ENCODE measurements at regions not wholly inside any gene's neighbourhood (a gene's known extent, or its start where the extent isn't known, plus 50 kb on each side); places are given as distances from the start of the nearest gene placed in this dataset.

DNA sequence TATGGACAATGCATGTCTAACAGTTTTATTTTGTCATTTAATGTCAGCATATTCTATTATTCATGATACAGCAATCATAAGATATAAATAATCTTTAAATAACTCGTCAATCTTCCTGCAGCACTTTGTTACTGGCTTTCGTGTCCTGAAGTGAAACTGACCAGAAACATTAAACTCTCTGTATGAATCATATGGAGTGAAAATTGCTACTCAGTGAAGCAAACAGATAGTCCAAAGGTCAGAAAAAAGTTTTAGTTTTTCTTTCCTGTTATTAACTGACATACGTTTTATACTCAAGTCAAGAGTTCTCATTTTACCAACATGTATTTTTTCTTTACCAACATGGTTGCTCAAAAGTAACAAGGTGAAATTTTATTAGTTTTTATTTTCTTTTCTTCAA lies 106.8 kb upstream of the GALNT5 start:
- no peak overlapping the region for H3K27ac ChIP-seq (ENCODE audit: low read depth in 1 of 2, low read length in 1 of 2)
- DNase-seq, result no peak
- H3K9ac ChIP-seq (ENCODE audit: insufficient read depth in 1 of 2, low read length in 2 of 2), result no peak overlapping the region
- peaks cover 0 to 18% (median 0%) of the 10 kb centered on the region in 5 donors for H3K4me1 ChIP-seq (ENCODE audit: control insufficient read depth in 5 of 5, insufficient read depth in 5 of 5, low read length in 5 of 5)
- no peak for ATAC-seq (ENCODE audit: insufficient read depth, low FRiP score)
- no peaks in the 10 kb centered on the region for H3K36me3 ChIP-seq (ENCODE audit: control insufficient read depth in 4 of 4, insufficient read depth in 4 of 4, low read length in 4 of 4)
- H3K9me3 ChIP-seq (ENCODE audit: control insufficient read depth in 4 of 4, insufficient read depth in 3 of 4, low read length in 3 of 4), result no peaks in the 10 kb centered on the region
- TF ChIP-seq, protein P1, sequence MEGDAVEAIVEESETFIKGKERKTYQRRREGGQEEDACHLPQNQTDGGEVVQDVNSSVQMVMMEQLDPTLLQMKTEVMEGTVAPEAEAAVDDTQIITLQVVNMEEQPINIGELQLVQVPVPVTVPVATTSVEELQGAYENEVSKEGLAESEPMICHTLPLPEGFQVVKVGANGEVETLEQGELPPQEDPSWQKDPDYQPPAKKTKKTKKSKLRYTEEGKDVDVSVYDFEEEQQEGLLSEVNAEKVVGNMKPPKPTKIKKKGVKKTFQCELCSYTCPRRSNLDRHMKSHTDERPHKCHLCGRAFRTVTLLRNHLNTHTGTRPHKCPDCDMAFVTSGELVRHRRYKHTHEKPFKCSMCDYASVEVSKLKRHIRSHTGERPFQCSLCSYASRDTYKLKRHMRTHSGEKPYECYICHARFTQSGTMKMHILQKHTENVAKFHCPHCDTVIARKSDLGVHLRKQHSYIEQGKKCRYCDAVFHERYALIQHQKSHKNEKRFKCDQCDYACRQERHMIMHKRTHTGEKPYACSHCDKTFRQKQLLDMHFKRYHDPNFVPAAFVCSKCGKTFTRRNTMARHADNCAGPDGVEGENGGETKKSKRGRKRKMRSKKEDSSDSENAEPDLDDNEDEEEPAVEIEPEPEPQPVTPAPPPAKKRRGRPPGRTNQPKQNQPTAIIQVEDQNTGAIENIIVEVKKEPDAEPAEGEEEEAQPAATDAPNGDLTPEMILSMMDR (IDR thresholded peaks at IDR 0.05; ENCODE audit: control extremely low read depth, extremely low read depth), result no peak
- H3K4me3 ChIP-seq, result no peak overlapping the region
- H3K27me3 ChIP-seq (ENCODE audit: control insufficient read depth in 3 of 3, insufficient read depth in 3 of 3, low read length in 2 of 3), result no peaks in the 10 kb centered on the region
- WGBS, 2 donors, result 78% methylated on average over 3 of the region's 3 CpGs

DNA sequence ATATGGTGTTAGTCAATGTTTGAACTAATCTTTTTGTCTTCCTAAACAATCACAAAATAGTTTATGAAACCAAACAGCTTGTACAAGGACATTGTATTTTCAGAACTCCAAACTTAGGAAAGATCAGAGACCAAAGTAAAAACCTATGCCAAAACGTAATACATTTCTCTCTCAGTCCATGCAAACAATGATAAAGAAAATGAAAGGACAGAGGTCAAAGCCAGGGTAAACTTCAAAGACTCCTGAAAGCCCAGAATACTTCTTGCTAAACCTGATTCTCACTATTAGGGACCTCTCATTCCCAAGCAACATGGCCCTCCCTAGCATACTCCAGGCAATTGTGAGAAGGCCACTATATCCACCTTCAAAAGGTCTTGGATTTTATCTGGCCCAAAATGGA lies 105.1 kb upstream of the GALNT5 start:
- H3K9ac ChIP-seq (ENCODE audit: insufficient read depth in 1 of 2, low read length in 2 of 2), result no peak overlapping the region
- TF ChIP-seq, protein P1 (IDR thresholded peaks at IDR 0.05; ENCODE audit: control extremely low read depth, extremely low read depth), result no peak
- ATAC-seq (ENCODE audit: insufficient read depth, low FRiP score) (no peak), DNase-seq (no peak)
- H3K4me1 ChIP-seq (ENCODE audit: control insufficient read depth in 5 of 5, insufficient read depth in 5 of 5, low read length in 5 of 5), result peaks cover 0 to 15% (median 0%) of the 10 kb centered on the region in 5 donors
- 34 to 59% methylated on average over 1 of the region's 1 CpG for WGBS, 2 donors
- no peak overlapping the region for H3K27ac ChIP-seq (ENCODE audit: low read depth in 1 of 2, low read length in 1 of 2)
- H3K9me3 ChIP-seq (ENCODE audit: control insufficient read depth in 4 of 4, insufficient read depth in 3 of 4, low read length in 3 of 4), result no peaks in the 10 kb centered on the region
- H3K27me3 ChIP-seq (ENCODE audit: control insufficient read depth in 3 of 3, insufficient read depth in 3 of 3, low read length in 2 of 3), result no peaks in the 10 kb centered on the region
- no peak overlapping the region for H3K4me3 ChIP-seq
- no peaks in the 10 kb centered on the region for H3K36me3 ChIP-seq (ENCODE audit: control insufficient read depth in 4 of 4, insufficient read depth in 4 of 4, low read length in 4 of 4)

DNA sequence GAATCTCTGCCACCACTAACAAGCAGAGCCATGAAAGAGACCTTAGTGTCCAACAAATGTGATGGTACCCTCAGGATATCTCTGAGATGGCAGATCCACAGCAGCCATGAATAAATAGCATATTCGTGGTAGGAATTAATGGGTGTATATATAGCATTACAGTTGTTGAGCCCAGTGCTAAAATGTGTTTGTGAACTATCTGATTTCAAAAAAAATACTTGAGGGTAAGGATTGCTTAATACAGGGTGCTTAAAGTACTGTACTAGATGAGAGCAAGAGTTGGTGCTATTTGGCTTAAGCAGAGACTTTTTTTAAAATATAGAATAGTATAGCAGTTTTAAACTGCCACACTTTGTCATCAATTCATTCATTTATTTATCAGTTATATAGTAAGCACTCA lies 101.5 kb upstream of the GALNT5 start:
- Histone ChIP-seq H3K9me3 (ENCODE audit: control insufficient read depth in 4 of 4, insufficient read depth in 3 of 4, low read length in 3 of 4) (no peaks in the 10 kb centered on the region), H3K27me3 (ENCODE audit: control insufficient read depth in 3 of 3, insufficient read depth in 3 of 3, low read length in 2 of 3) (no peaks in the 10 kb centered on the region), H3K9ac (ENCODE audit: insufficient read depth in 1 of 2, low read length in 2 of 2) (no peak overlapping the region), H3K36me3 (ENCODE audit: control insufficient read depth in 4 of 4, insufficient read depth in 4 of 4, low read length in 4 of 4) (no peaks in the 10 kb centered on the region), H3K4me1 (ENCODE audit: control insufficient read depth in 5 of 5, insufficient read depth in 5 of 5, low read length in 5 of 5) (peaks cover 0 to 3% (median 0%) of the 10 kb centered on the region in 5 donors), H3K4me3 (no peak overlapping the region), H3K27ac (ENCODE audit: low read depth in 1 of 2, low read length in 1 of 2) (no peak overlapping the region)
- DNase-seq (no peak), ATAC-seq (ENCODE audit: insufficient read depth, low FRiP score) (no peak)
- 65 to 83% methylated on average over 1 of the region's 1 CpG for WGBS, 2 donors
- TF ChIP-seq, protein P1 (IDR thresholded peaks at IDR 0.05; ENCODE audit: control extremely low read depth, extremely low read depth), result no peak

DNA sequence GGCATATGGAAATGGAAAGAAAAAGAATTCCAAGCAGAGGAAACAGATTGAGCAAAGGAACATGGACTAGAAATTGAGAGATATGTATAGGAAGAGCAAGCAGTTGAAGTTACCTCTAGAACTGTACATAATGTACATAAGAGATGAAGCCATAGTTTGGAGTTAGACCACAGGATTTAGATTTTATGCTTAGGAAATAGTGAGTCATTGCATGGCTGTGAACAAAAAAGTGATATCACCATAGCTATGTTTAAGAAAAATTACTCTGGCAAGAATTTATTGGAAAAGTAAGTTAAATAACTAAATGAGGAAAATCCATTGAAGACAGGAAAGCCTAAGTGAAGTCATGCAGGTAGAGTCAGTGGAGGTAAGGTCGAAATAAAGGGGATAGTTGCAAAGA lies 99.4 kb upstream of the GALNT5 start:
- no peak for ATAC-seq (ENCODE audit: insufficient read depth, low FRiP score)
- DNase-seq, result no peak
- H3K4me1 ChIP-seq (ENCODE audit: control insufficient read depth in 5 of 5, insufficient read depth in 5 of 5, low read length in 5 of 5), result peaks cover 0 to 3% (median 0%) of the 10 kb centered on the region in 5 donors
- H3K9ac ChIP-seq (ENCODE audit: insufficient read depth in 1 of 2, low read length in 2 of 2), result no peak overlapping the region
- no peaks in the 10 kb centered on the region for H3K36me3 ChIP-seq (ENCODE audit: control insufficient read depth in 4 of 4, insufficient read depth in 4 of 4, low read length in 4 of 4)
- TF ChIP-seq, protein P1 (IDR thresholded peaks at IDR 0.05; ENCODE audit: control extremely low read depth, extremely low read depth), result no peak
- no peak overlapping the region for H3K27ac ChIP-seq (ENCODE audit: low read depth in 1 of 2, low read length in 1 of 2)
- 70 to 88% methylated on average over 1 of the region's 1 CpG for WGBS, 2 donors
- no peaks in the 10 kb centered on the region for H3K9me3 ChIP-seq (ENCODE audit: control insufficient read depth in 4 of 4, insufficient read depth in 3 of 4, low read length in 3 of 4)
- no peak overlapping the region for H3K4me3 ChIP-seq
- H3K27me3 ChIP-seq (ENCODE audit: control insufficient read depth in 3 of 3, insufficient read depth in 3 of 3, low read length in 2 of 3), result no peaks in the 10 kb centered on the region

Measured in lung (tissue), 11 donors.